WTC11 (cell line): ENCODE measurements at regions not wholly inside any gene's neighbourhood (a gene's known extent, or its start where the extent isn't known, plus 50 kb on each side); places are given as distances from the start of the nearest gene placed in this dataset.

ENCODE experiments used
- CBFB ChIP-seq: sonication (generic); formaldehyde crosslinking; IDR thresholded peaks from 2 replicates; pipeline ENCODE4 v1.8.1; 2022; ENCODE audit warnings: mild to moderate bottlenecking, low read depth, missing genetic modification reagents
- FOXK1 ChIP-seq: sonication (generic); formaldehyde crosslinking; IDR thresholded peaks from 2 replicates; pipeline ENCODE4 v1.8.0; 2022; ENCODE audit warnings: mild to moderate bottlenecking, moderate library complexity, missing genetic modification reagents
- NFYB ChIP-seq: sonication (generic); formaldehyde crosslinking; conservative IDR thresholded peaks from 2 replicates; pipeline ENCODE4 v1.8.0; 2022; ENCODE audit warnings: low read depth, missing genetic modification reagents
- NR3C1 ChIP-seq: sonication (generic); formaldehyde crosslinking; conservative IDR thresholded peaks from 2 replicates; pipeline ENCODE4 v1.8.1; 2023; ENCODE audit warnings: low read depth, mild to moderate bottlenecking, missing genetic modification reagents
- SP1 ChIP-seq: sonication (generic); formaldehyde crosslinking; conservative IDR thresholded peaks from 2 replicates; pipeline ENCODE4 v1.8.1; 2022; ENCODE audit warnings: missing genetic modification reagents
- TF ChIP-seq, protein P1 (sequence below): fragments of 200-600 bp; IDR thresholded peaks from 2 replicates; pipeline ENCODE4 v1.8.0; 2022; ENCODE audit warnings: antibody characterized with exemption

- TF ChIP-seq, protein P1, sequence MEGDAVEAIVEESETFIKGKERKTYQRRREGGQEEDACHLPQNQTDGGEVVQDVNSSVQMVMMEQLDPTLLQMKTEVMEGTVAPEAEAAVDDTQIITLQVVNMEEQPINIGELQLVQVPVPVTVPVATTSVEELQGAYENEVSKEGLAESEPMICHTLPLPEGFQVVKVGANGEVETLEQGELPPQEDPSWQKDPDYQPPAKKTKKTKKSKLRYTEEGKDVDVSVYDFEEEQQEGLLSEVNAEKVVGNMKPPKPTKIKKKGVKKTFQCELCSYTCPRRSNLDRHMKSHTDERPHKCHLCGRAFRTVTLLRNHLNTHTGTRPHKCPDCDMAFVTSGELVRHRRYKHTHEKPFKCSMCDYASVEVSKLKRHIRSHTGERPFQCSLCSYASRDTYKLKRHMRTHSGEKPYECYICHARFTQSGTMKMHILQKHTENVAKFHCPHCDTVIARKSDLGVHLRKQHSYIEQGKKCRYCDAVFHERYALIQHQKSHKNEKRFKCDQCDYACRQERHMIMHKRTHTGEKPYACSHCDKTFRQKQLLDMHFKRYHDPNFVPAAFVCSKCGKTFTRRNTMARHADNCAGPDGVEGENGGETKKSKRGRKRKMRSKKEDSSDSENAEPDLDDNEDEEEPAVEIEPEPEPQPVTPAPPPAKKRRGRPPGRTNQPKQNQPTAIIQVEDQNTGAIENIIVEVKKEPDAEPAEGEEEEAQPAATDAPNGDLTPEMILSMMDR = no peak
- TF ChIP-seq SP1 (CRISPR knock-in tag) (no peak), NR3C1 (no peak), NFYB (CRISPR knock-in tag) (no peak), CBFB (CRISPR knock-in tag) (no peak), FOXK1 (CRISPR knock-in tag) (no peak)
These were observed 56.3 kb upstream of the ATP6AP2 start for GRCh38 chrX:40524423-40524822.
